CD4-positive, alpha-beta T cell treated with Interleukin-17A for 4 hours (primary cell): ENCODE measurements at regions not wholly inside any gene's neighbourhood (a gene's known extent, or its start where the extent isn't known, plus 50 kb on each side); places are given as distances from the start of the nearest gene placed in this dataset.

Experiments used
- DNase-seq: peaks from one replicate; pipeline ENCODE4 v3.0.0-alpha.2; 2020; ENCODE audit warnings: mixed read lengths

DNA sequence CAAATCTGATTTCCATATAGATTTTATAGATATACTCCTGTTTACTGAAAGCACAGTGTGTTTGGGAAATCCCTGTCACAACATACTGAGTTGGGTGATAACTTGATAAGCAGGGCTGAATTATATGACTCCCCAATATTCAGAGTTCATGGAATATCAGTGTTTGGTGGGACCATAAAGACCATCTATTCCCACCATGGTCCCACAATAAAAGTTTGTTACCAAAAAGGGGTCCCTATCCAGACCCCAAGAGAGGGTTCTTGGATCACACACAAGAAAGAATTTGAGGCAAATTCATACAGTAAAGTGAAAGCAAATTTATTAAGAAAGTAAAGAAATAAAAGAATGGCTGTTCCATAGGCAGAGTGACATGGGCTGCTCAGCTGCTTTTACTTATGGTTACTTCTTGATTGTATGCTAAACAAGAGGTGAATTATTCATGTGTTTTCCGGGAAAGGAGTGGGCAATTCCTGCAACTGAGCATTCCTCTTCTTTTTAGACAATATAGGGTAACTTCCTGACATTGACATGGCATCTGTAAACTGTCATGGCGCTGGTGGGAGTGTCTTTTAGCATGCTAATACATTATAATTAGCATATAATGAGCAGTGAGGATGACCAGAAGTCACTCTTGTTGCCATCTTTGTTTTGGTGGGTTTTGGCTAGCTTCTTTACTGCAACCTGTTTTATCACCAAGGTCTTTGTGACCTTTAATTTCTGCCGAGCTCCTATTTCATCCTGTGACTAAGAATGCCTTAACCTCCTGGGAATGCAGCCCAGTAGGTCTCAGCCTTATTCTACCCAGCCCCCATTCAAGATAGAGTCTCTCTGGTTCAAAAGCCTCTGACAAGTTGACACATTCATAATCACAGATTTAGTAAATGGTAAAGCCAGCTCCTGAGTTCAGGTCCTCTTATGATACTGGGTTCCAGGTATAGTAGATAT, 240.6 kb upstream of the PDGFD start:
- no peak for DNase-seq

DNA sequence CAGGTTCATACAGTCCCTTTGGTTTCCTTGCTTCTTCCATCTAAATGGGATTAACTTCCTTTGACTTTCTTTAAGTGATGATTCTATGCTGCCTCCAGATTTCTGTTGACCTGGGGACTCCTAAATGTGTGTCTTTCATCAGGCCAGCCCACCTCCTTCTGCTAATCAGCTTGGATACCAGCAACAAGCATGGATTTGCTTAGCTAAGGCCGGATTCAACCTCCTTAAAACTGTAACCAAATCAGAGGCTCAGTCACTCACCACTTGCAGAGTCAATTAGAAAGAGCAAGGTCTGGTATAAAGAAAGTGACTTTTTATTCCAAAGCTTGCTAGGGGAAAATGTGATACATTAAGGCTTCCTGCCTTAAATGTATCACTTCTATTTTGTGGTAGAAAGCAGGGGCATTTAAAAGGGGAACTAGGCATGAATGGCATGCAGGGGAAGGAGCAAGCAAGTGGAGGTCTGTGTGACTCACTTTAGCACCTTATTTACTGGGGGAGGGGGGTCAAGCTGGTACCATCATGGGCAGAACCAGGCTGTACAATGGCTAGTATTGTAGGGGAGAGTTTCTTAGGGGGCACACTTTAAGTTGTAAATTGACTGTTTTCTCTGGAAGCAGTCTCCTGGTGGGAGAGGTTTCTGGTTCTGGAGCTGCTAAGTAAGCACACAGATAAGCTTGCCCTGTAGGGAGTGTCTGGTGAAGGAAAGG, 239.0 kb upstream of the PDGFD start:
- DNase-seq = no peak

DNA sequence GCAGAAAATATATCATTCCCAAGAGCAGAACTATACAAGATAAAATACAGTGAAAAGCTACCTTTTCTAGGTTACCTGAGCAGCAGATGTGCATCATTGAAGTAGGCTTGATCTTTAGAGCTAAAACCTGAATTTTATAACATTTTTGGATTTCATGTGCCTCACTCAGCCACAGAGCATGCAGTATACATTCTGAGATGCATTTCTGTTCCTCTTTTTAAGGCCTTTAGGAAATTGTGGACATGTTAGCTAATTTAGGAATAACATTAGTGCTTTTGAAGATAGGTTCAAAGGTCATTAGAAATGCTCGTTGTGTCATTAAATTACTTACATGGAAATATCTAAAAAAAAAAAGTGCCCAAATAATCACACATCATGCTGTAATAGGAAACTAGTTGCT, 230.6 kb upstream of the PDGFD start:
- DNase-seq = no peak

DNA sequence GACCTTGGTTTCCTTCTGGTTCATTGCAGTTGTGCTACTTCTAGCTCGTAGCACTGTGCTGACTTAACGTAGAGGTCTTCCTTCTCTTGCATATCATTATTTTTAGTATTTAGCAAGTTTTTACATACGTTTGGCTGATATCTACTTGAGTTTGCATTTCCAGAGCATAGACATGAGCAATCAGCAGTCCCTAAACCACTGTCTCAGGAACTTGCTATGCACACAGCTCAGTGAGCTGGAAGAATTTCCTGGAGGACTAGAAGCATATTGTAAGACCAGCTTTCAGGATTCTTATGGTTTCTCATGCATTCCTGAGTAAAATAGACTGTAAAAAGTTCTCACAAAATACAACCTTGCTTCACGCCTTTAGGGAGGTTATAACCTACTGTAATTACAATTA, 226.7 kb upstream of the PDGFD start:
- DNase-seq = no peak

DNA sequence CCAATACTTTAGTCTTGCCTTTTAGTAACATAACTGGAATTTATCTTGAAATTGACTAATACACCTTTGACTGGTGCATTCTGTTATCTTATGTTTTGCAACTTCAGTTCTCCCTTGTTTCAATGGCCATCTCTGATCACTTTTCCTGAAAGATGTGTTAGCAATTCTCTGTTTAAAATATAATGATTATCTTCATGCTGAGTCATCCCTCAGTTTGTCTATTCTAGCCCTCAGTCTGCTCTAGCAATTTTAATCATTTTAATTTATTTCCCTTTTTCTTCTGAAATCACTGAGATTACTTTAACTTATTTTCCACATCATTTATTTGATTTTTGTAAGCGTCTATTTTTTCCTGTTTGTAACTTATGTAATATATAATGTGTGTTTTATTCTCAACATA, 221.9 kb upstream of the PDGFD start:
- no peak for DNase-seq

DNA sequence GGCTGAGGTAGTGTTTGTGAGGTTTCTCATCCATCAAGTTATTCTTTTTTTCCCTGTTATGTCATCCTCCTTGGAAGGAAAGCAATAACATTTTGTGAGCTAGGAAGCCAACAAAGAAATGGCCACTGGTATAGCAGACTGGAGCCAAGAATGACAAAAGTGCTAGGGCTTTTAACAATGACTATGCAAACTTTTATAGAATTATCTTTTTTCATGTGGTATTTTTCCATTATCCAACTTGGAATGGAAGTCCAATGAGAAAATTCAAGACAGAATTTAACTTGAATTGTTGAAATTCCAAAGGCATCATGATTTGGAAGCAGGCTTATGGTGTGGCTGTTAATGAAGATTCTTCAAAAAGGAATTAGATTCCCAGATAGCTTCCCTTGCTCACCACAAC, 216.4 kb upstream of the PDGFD start:
- DNase-seq = no peak

DNA sequence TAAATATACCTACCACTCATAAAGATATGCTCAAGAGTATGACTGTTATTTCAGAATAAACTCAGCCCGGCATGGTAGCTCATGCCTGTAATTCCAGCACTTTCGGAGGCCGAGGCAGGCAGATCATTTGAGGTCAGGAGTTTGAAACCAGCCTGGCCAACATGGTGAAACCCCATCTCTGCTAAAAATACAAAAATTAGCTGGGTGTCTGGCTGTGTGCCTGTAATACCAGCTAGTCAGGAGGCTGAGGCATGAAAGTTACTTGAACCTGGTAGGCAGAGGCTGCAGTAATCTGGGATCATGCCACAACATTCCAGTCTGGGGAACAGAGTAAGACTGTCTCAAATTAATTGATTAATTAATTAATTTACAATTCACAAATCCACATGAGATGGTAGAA, 208.2 kb upstream of the PDGFD start:
- no peak for DNase-seq

DNA sequence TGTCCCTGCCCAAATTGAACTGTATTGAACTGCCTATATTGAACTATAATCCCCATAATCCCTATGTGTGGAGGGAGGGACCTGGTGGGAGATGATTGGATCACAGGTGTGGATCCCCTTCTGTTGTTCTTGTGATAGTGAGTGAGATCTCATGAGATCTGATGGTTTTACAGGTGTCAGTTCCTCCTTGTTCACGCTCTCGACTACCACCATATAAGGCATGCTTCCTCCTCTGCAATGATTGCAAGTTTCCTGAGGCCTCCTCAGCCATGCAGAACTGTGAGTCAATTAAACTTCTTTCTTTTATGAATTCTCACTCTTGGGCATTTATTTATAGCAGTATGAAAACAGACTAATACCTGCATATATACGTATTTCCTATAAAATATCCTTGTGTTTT, 206.5 kb upstream of the PDGFD start:
- no peak for DNase-seq

DNA sequence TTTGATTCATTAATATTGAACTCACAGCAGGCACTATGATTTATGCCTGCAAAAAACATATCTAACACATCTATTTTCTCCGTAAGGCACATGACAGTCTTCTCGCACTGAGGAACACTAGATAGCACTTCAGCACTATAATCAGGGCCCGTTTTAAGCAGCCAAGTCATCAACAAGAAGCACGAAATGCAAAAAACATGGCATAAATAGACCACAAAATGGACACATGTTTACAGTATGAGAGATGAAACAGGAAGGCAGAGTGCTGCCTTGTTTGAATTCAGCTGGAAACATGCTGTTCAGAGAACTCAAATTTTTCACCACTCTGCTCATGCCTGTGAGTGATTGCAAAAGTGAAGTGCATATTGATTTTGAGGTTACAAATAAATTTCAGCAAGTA, 205.8 kb upstream of the PDGFD start:
- DNase-seq = no peak

DNA sequence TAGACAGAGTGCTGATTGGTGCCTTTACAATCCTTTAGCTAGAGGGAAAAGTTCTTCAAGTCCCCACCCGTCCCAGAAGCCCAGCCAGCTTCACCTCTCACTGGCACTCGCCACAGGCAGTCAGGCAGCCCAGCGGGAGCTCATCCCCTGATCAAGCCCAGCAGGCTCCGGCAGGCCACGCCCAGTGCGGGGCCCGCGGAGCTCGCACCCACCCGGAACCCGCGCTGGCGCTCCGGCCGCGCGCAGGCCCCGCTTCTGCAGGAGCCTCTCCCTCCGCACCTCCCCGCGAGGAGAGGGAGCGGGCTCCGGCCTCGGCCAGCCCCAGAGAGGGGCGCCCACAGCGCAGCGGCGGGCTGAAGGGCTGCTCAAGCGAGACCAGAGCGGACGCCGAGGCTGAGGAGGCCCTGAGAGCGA, 202.4 kb upstream of the PDGFD start:
- no peak for DNase-seq

DNA sequence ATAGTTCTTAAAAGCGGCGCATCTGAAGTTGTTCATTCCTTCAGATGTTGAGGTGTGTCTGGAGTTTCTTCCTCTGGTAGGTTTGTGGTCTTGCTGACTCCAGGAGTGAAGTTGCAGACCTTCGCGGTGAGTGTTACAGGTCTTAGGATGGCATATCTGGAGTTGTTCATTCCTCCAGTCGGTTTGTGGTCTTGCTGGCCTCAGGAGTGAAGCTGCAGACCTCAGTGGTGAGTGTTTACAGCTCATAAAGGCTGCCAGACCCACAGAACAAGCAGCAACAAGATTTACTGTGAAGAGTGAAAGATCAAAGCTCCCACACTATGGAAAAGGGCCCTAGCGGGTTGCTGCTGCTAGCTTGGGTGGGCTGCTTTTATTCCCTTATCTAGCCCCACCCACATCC, 201.7 kb upstream of the PDGFD start:
- no peak for DNase-seq

DNA sequence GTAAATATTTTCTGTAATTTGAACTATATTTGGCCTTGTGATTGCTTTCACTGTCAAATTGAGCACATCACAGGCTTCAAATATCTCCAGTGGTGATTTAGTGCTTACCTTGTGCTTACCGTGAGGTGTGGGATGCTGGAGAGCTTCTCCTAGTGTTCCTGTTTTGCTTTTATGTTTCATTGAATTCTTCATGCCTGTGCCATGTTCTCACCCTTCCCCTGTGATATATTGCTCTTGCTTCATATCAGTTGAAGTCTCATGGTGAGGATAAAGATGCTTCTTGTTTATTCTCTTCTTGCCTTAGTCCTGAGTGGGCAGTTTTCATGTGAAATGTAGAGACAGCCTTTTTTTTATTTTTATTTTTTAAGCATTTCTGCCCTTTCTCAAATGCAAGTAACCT, 198.0 kb upstream of the PDGFD start:
- no peak for DNase-seq

DNA sequence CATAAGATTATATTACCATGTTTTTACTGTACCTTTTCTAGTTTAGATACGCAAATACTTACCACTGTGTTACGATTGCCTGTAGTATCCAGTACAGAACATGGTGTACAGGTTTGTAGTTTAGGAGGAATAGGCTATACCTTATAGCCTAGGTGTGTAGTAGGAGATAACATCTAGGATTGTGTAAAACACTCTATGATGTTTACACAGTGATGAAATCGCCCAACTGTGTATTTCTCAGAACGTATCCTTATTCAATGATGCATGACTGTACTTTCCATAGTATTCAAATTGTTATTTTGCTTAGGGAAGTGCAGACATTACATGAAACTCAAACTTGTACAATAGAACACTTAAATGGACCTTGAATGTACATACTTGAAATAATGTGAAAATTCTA, 188.1 kb upstream of the PDGFD start:
- DNase-seq = no peak

DNA sequence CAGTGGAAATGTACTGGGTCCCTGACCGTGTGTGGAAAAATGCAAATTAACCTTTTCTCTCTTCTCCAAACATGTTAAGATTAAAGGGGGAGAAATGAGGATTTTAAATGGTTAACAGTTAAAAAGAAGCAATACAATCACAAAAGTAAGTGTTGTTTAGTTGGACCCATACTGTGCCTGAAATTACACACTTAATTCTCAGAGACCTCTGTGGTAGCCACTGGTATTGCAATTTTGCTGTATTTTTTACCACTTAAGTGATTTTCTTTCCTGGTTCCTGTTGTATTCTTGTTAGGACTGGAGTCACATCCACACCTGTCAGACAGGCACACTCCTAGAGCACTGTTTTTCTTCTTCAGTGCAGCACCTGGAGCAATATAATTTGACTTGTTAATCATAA, 179.6 kb upstream of the PDGFD start:
- no peak for DNase-seq

DNA sequence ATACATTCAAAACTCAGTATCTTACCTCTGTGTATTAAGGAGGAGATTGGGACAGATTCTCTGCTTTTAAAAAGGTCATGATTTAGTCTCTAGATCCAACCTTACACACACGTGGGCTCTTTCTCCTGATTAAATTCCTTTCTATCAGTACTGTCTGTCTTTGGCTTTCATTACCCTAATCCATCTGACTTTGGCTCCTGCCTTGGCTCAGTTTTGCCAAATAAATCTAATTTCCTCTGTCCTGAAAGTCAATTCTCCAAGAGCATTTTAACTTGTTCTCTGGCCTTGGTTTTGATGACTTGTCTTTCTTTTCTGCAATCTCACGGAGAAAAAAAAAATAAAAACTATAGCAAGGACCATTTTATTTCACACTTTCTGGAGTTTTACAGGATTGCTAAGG, 176.6 kb upstream of the PDGFD start:
- no peak for DNase-seq

DNA sequence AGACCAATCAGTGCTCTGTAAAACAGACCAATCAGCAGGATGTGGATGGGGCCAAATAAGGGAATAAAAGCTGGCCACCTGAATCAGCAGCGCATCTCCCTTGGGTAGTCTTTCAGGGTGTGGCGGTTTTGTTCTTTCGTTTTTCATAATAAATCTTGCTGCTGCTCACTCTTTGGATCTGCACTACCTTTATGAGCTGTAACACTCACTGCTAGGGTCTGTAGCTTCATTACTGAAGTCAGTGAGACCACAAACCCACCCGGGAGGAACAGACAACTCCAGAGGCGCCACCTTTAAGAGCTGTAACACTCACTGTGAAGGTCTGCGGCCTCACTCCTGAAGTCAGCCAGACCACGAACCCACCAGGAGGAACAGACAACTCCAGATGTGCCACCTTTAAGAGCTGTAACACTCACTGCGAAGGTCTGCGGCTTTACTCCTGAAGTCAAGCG, 175.5 kb upstream of the PDGFD start:
- no peak for DNase-seq

DNA sequence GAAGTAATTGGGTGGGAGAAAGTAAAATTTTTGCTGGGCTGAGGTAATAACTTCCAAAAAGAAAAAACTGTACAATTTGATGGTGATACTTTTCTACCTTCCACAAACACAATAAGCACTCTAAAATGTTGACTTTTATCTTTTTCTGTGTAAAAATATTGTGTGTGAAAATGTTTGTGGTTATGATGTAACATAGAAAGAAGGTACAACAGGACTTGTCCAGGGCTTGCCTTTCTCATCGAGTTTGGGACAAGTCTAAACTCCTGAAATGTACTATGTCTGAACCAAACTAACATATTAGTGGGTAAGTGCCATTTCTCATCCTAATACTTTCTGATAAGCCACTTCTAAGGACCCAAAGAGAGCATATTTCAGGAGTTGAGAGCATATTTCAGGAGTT, 174.2 kb upstream of the PDGFD start:
- DNase-seq = no peak

DNA sequence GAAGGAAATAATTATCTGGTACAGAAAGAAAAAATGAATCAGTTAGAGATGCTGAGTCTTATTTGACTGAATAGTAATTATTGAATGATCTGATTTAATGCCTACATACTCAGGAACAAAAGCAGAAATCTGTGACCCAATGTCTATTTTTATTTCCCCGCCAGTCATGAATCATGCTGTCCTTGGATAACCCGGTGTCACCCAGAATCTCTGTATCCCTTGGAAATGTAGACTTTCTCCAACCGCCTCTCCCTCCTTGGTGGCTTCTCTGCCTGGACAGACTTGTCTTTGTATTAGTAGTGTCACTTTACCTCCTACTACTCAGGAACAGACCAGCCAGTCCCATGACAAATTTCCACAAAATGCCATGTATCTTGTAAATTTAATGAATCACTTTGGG, 173.3 kb upstream of the PDGFD start:
- DNase-seq = no peak

DNA sequence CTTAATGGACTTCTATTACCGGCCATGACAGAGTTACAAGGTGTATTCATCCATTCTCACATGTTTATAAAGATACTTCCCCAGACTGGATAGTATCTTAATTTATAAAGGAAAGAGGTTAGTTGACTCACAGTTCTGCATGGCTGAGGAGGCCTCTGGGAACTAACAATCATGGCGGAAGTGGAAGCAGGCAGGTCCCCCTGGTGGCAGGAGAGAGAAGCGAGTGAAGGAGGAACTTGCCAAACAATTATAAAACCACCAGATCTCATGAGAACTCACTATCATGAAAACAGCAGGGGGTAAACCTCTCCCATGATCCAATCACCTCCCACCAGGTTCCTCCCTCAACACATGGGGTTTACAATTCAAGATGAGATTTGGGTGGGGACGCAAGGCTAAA, 170.0 kb upstream of the PDGFD start:
- DNase-seq = no peak

DNA sequence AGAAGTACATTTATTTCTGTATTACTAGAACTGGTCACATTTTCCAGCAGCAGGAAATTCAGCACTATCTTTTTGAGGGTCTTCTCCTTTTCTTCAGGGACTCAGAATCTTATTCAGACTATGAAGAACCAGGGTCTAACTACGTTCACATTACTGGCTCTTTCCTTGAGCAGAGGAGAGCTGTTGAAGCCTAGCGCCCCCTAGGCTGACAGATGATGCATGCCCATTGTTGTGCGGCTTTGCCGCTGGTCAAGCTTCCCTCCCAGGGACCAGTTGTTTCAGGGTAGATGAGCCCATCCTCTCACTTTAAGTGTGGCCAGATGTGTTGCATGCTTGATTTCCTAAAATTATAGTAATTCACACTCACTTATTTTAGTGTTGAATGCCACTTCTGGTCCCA, 168.2 kb upstream of the PDGFD start:
- DNase-seq = no peak

DNA sequence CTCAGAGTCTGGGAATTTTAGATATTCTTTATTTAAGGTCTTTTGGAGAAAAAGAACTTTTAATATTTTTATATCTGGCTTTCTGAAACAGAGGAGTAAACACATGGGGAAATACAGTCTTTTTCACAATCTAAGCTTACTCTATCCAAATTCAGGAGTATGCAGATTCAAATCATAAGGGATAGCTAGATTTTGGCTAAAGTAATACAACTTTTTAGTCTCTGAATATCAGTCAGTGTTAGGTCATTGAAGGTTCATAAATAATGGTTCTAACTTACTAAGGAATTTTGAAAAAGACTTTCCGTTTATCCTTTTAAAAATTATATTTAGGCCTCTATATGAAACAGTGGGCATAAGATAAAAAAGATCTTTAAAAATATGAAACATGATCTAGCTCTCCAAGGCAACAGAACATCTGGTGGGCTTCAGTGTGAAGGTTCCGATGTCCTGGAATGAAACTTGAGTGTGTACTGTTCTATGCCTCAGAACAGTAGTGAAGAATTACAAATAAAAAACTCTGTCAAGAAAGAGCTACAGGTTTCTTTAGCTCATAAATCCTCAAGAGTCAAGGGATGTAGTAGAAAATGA, 165.2 kb upstream of the PDGFD start:
- no peak for DNase-seq

DNA sequence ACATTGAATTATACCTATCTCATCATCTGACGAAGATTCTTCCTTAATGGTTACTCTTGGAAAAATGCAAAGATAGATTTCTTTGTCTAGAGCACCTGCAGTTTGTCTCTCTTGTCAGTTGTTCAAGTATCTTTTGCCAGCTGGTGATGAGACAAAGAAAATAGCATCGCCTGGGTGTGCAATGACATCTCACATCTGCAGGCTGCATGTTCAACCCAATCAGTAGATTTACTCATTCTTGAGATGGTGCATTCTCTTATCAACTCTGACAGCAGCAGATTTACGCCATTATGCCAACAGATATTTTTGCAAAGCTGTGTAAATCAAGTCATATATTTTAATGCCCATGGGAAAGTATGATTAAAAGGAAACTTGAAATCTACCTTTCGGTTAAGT, 164.6 kb upstream of the PDGFD start:
- no peak for DNase-seq

DNA sequence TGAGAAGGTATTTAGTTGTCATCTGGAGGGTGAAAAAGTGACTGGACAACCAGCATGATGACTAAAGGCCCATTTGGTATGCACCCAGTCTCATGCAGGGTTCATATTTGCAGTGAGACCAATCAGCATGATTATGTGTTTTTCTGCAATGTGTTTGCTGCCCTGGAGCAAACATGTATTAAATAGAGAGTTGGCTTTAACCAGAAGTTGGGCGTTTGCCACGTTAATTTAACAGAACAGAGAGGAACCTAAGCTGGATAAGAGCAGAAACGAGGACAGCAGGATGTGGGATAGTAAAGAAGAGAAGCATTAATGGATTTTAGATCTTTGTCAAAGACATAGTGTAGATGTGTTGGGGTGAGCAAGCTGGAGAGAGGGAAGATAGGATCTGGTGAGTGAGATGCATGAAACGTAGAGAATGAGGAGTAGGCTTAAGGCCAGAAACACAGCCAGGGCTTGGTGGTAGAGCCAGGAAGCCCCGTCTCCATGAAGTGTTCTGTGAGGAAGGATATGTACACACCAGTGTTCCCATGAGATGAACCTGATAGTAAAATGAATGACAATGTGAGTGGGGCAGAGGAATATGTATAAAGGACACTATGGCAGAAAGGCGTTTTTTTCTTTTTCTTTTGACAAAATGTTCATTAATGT, 164.0 kb upstream of the PDGFD start:
- DNase-seq = no peak

DNA sequence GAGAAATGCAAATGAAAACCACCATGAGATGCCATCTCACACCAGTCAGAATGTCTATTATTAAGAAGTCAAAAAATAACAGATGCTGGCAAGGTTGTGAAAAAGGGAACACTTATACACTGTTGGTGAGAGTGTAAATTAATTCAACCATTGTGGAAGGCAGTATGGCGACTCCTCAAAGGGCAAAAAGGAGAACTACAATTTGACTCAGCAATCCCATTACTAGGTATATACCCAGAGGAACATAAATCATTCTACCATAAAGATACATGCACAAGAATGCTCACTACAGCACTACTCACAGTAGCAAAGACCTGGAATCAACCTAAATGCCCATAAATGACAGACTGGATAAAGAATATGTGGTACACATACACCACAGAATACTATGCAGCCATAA, 161.1 kb upstream of the PDGFD start:
- no peak for DNase-seq
